SIG-M5 (cell line): ENCODE measurements at regions not wholly inside any gene's neighbourhood (a gene's known extent, or its start where the extent isn't known, plus 50 kb on each side); places are given as distances from the start of the nearest gene placed in this dataset.
"Not testable (repeated sequence)": the region's sequence is repeated elsewhere in the genome, so short reads cannot be mapped to it uniquely, and the experiment has no call there.

Experiments
- DNase-seq: peaks from one replicate; lab custom pipeline; 2025; lab: John Stamatoyannopoulos, UW

- DNase-seq = no peak
Observed at GRCh38 chr13:90592943-90593342, 754.5 kb upstream of the MIR17HG start.

GRCh38 chr13:90594681-90595080, 752.8 kb upstream of the MIR17HG start:
- DNase-seq = no peak

GRCh38 chr13:90605664-90606063, 741.8 kb upstream of the MIR17HG start:
- no peak for DNase-seq

GRCh38 chr13:90606921-90607320, 740.6 kb upstream of the MIR17HG start:
- not testable (repeated sequence) for DNase-seq

- DNase-seq = no peak
Observed at GRCh38 chr13:90612391-90612790, 735.1 kb upstream of the MIR17HG start.

- DNase-seq = no peak
Observed at GRCh38 chr13:90613076-90613795, 734.3 kb upstream of the MIR17HG start.

GRCh38 chr13:90615236-90615635, 732.3 kb upstream of the MIR17HG start:
- no peak for DNase-seq

GRCh38 chr13:90615767-90616166, 731.7 kb upstream of the MIR17HG start:
- DNase-seq = no peak

- DNase-seq = no peak
Observed at GRCh38 chr13:90618133-90618532, 729.4 kb upstream of the MIR17HG start.

- DNase-seq = no peak
Observed at GRCh38 chr13:90622541-90622940, 724.9 kb upstream of the MIR17HG start.

- DNase-seq = no peak
Observed at GRCh38 chr13:90623318-90624011, 724.0 kb upstream of the MIR17HG start.

GRCh38 chr13:90627813-90628212, 719.7 kb upstream of the MIR17HG start:
- DNase-seq = no peak

- DNase-seq = no peak
Observed at GRCh38 chr13:90628471-90628870, 719.0 kb upstream of the MIR17HG start.

GRCh38 chr13:90630716-90631115, 716.8 kb upstream of the MIR17HG start:
- no peak for DNase-seq

GRCh38 chr13:90632184-90632583, 715.3 kb upstream of the MIR17HG start:
- no peak for DNase-seq

GRCh38 chr13:90633849-90634248, 713.6 kb upstream of the MIR17HG start:
- DNase-seq = no peak

- no peak for DNase-seq
Observed at GRCh38 chr13:90640976-90641375, 706.5 kb upstream of the MIR17HG start.

GRCh38 chr13:90641884-90642283, 705.6 kb upstream of the MIR17HG start:
- DNase-seq = no peak

GRCh38 chr13:90645582-90645981, 701.9 kb upstream of the MIR17HG start:
- DNase-seq = no peak

- DNase-seq = no peak
Observed at GRCh38 chr13:90648497-90648896, 699.0 kb upstream of the MIR17HG start.

GRCh38 chr13:90652036-90652435, 695.5 kb upstream of the MIR17HG start:
- DNase-seq = no peak

- no peak for DNase-seq
Observed at GRCh38 chr13:90654970-90655369, 692.5 kb upstream of the MIR17HG start.

GRCh38 chr13:90664200-90664599, 683.3 kb upstream of the MIR17HG start:
- DNase-seq = not testable (repeated sequence)

- no peak for DNase-seq
Observed at GRCh38 chr13:90673746-90674145, 673.7 kb upstream of the MIR17HG start.
